ENCODE measurements at regions not wholly inside any gene's neighbourhood (a gene's known extent, or its start where the extent isn't known, plus 50 kb on each side); places are given as distances from the start of the nearest gene placed in this dataset.

- TF ChIP-seq CTCF (IDR thresholded peaks at IDR 0.05) (no peak), EZH2 (IDR thresholded peaks at IDR 0.05) (no peak)
These were observed 433.8 kb upstream of the TCF4 start for GRCh38 chr18:56021809-56022195.
